ENCODE measurements at regions not wholly inside any gene's neighbourhood (a gene's known extent, or its start where the extent isn't known, plus 50 kb on each side); places are given as distances from the start of the nearest gene placed in this dataset.

GRCh38 chr6:167464177-167464576, 139.3 kb downstream of the TTLL2 start:
- H3K36me3 ChIP-seq (replicated peaks; ENCODE audit: control insufficient read depth, insufficient read depth, low read length), result no peaks in the 10 kb centered on the region
- no peaks in the 10 kb centered on the region for H3K27me3 ChIP-seq (ENCODE audit: control insufficient read depth, insufficient read depth, low read length)
- no peak overlapping the region for H3K4me3 ChIP-seq (ENCODE audit: insufficient read depth, low read depth, low read length)
- no peak for DNase-seq

GRCh38 chr6:167465482-167465881, 140.6 kb downstream of the TTLL2 start:
- H3K27me3 ChIP-seq (ENCODE audit: control insufficient read depth, insufficient read depth, low read length), result no peaks in the 10 kb centered on the region
- DNase-seq, result no peak
- H3K4me3 ChIP-seq (ENCODE audit: insufficient read depth, low read depth, low read length), result no peak overlapping the region
- H3K36me3 ChIP-seq (replicated peaks; ENCODE audit: control insufficient read depth, insufficient read depth, low read length), result no peaks in the 10 kb centered on the region

- Histone ChIP-seq H3K27me3 (ENCODE audit: control insufficient read depth, insufficient read depth, low read length) (no peaks in the 10 kb centered on the region), H3K36me3 (replicated peaks; ENCODE audit: control insufficient read depth, insufficient read depth, low read length) (no peaks in the 10 kb centered on the region), H3K4me3 (ENCODE audit: insufficient read depth, low read depth, low read length) (no peak overlapping the region)
- no peak for DNase-seq
These were observed 142.4 kb downstream of the TTLL2 start for GRCh38 chr6:167467282-167467681.

GRCh38 chr6:167467793-167468431, 143.0 kb downstream of the TTLL2 start:
- no peak for DNase-seq
- Histone ChIP-seq H3K27me3 (ENCODE audit: control insufficient read depth, insufficient read depth, low read length) (no peaks in the 10 kb centered on the region), H3K36me3 (replicated peaks; ENCODE audit: control insufficient read depth, insufficient read depth, low read length) (no peaks in the 10 kb centered on the region), H3K4me3 (ENCODE audit: insufficient read depth, low read depth, low read length) (no peak overlapping the region)

- no peaks in the 10 kb centered on the region for H3K27me3 ChIP-seq (ENCODE audit: control insufficient read depth, insufficient read depth, low read length)
- no peak overlapping the region for H3K4me3 ChIP-seq (ENCODE audit: insufficient read depth, low read depth, low read length)
- no peak for DNase-seq
- H3K36me3 ChIP-seq (replicated peaks; ENCODE audit: control insufficient read depth, insufficient read depth, low read length), result no peaks in the 10 kb centered on the region
These were observed 144.2 kb downstream of the TTLL2 start for GRCh38 chr6:167469101-167469500.

GRCh38 chr6:167469672-167470071, 144.8 kb downstream of the TTLL2 start:
- no peak for DNase-seq
- H3K36me3 ChIP-seq (replicated peaks; ENCODE audit: control insufficient read depth, insufficient read depth, low read length), result no peaks in the 10 kb centered on the region
- no peak overlapping the region for H3K4me3 ChIP-seq (ENCODE audit: insufficient read depth, low read depth, low read length)
- no peaks in the 10 kb centered on the region for H3K27me3 ChIP-seq (ENCODE audit: control insufficient read depth, insufficient read depth, low read length)

GRCh38 chr6:167470101-167470835, 145.4 kb downstream of the TTLL2 start:
- Histone ChIP-seq H3K27me3 (ENCODE audit: control insufficient read depth, insufficient read depth, low read length) (no peaks in the 10 kb centered on the region), H3K36me3 (replicated peaks; ENCODE audit: control insufficient read depth, insufficient read depth, low read length) (no peaks in the 10 kb centered on the region)
- no peak for DNase-seq

GRCh38 chr6:167470836-167471547, 146.1 kb downstream of the TTLL2 start:
- Histone ChIP-seq H3K36me3 (replicated peaks; ENCODE audit: control insufficient read depth, insufficient read depth, low read length) (no peaks in the 10 kb centered on the region), H3K27me3 (ENCODE audit: control insufficient read depth, insufficient read depth, low read length) (no peaks in the 10 kb centered on the region), H3K4me3 (ENCODE audit: insufficient read depth, low read depth, low read length) (no peak overlapping the region)
- DNase-seq, result no peak

More at GRCh38 chr6:167470101-167470835, 145.4 kb downstream of the TTLL2 start:
- no peak overlapping the region for H3K4me3 ChIP-seq (ENCODE audit: insufficient read depth, low read depth, low read length)

- no peak overlapping the region for H3K4me3 ChIP-seq (ENCODE audit: insufficient read depth, low read depth, low read length)
- H3K27me3 ChIP-seq (ENCODE audit: control insufficient read depth, insufficient read depth, low read length), result no peaks in the 10 kb centered on the region
- no peak for DNase-seq
- no peaks in the 10 kb centered on the region for H3K36me3 ChIP-seq (replicated peaks; ENCODE audit: control insufficient read depth, insufficient read depth, low read length)
These were observed 146.7 kb downstream of the TTLL2 start for GRCh38 chr6:167471548-167471930.

GRCh38 chr6:167472148-167472547, 147.3 kb downstream of the TTLL2 start:
- H3K27me3 ChIP-seq (ENCODE audit: control insufficient read depth, insufficient read depth, low read length), result no peaks in the 10 kb centered on the region
- H3K4me3 ChIP-seq (ENCODE audit: insufficient read depth, low read depth, low read length), result no peak overlapping the region

GRCh38 chr6:167472880-167473279, 148.0 kb downstream of the TTLL2 start:
- no peak overlapping the region for H3K4me3 ChIP-seq (ENCODE audit: insufficient read depth, low read depth, low read length)
- no peak for DNase-seq
- no peaks in the 10 kb centered on the region for H3K27me3 ChIP-seq (ENCODE audit: control insufficient read depth, insufficient read depth, low read length)

More at GRCh38 chr6:167472148-167472547, 147.3 kb downstream of the TTLL2 start:
- no peak for DNase-seq
- no peaks in the 10 kb centered on the region for H3K36me3 ChIP-seq (replicated peaks; ENCODE audit: control insufficient read depth, insufficient read depth, low read length)

GRCh38 chr6:167474171-167474570, 149.3 kb downstream of the TTLL2 start:
- no peak overlapping the region for H3K4me3 ChIP-seq (ENCODE audit: insufficient read depth, low read depth, low read length)
- DNase-seq, result no peak
- no peaks in the 10 kb centered on the region for H3K36me3 ChIP-seq (replicated peaks; ENCODE audit: control insufficient read depth, insufficient read depth, low read length)
- no peaks in the 10 kb centered on the region for H3K27me3 ChIP-seq (ENCODE audit: control insufficient read depth, insufficient read depth, low read length)

More at GRCh38 chr6:167472880-167473279, 148.0 kb downstream of the TTLL2 start:
- no peaks in the 10 kb centered on the region for H3K36me3 ChIP-seq (replicated peaks; ENCODE audit: control insufficient read depth, insufficient read depth, low read length)

- no peak for DNase-seq
- Histone ChIP-seq H3K36me3 (replicated peaks; ENCODE audit: control insufficient read depth, insufficient read depth, low read length) (no peaks in the 10 kb centered on the region), H3K27me3 (ENCODE audit: control insufficient read depth, insufficient read depth, low read length) (no peaks in the 10 kb centered on the region), H3K4me3 (ENCODE audit: insufficient read depth, low read depth, low read length) (no peak overlapping the region)
These were observed 149.8 kb downstream of the TTLL2 start for GRCh38 chr6:167474725-167475124.

GRCh38 chr6:167475947-167476346, 151.1 kb downstream of the TTLL2 start:
- H3K27me3 ChIP-seq (ENCODE audit: control insufficient read depth, insufficient read depth, low read length), result no peaks in the 10 kb centered on the region
- DNase-seq, result peak; percentile 77
- H3K36me3 ChIP-seq (replicated peaks; ENCODE audit: control insufficient read depth, insufficient read depth, low read length), result no peaks in the 10 kb centered on the region
- no peak overlapping the region for H3K4me3 ChIP-seq (ENCODE audit: insufficient read depth, low read depth, low read length)
